Stimulated activated CD8-positive, alpha-beta memory T cell treated with anti-CD3 and anti-CD28 coated beads, Interleukin-15, amount 100 ng/mL, for 48 hours (primary cell): ENCODE measurements at regions not wholly inside any gene's neighbourhood (a gene's known extent, or its start where the extent isn't known, plus 50 kb on each side); places are given as distances from the start of the nearest gene placed in this dataset.
"Not testable (repeated sequence)": the region's sequence is repeated elsewhere in the genome, so short reads cannot be mapped to it uniquely, and the experiment has no call there.

Experiments used
- DNase-seq, 2 donors: peaks; one replicate each; pipeline ENCODE4 v3.0.0-alpha.2; 2020; ENCODE audit warnings: low read depth in 2 of 2

DNA sequence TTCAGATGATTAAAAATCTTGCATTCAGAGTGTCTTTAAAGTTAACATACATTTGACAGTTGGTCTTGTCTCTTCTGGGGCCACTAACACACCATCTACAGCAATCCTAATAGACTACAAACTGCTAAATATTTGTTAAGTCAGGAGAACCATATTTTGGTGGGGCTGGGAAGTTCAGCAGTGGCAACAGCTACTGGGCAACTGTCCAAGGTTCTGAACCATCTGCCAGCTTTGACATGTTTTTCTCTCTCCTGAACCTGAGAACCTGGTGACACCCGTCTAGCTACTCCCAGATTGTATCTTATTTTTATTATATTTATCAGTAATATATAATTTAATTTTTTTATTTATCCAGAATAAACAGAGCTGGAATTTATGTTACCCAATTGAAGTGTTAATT lies 199.0 kb upstream of the DPYD start:
- DNase-seq = no peak

GRCh38 chr1:98113811-98114210 lies 193.0 kb upstream of the DPYD start:
- no peak for DNase-seq

GRCh38 chr1:98112626-98113025 lies 191.8 kb upstream of the DPYD start:
- DNase-seq = no peak

DNA sequence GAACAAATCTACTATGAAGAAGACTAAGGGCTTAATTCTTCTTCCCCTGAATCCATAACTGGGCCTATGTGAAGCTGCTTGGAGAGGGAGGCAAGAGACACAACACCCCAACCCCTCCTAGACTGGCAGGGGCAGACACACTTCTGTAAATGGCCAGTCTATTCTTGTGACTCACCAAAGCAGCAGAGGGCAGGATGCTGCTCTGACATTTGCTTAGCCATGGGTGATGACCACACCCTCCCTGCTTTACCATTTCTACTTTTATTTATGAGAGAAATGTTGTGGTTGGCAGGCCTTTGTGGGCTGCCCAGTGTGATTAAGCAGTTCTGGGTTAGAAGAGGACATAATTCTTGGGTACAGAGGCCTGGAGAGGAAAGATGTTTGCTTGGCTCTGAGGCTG lies 189.8 kb upstream of the DPYD start:
- DNase-seq = no peak

- not testable (repeated sequence) for DNase-seq
Measured at GRCh38 chr1:98108378-98108777, 187.5 kb upstream of the DPYD start.

GRCh38 chr1:98107256-98107655 lies 186.4 kb upstream of the DPYD start:
- no peak for DNase-seq

DNA sequence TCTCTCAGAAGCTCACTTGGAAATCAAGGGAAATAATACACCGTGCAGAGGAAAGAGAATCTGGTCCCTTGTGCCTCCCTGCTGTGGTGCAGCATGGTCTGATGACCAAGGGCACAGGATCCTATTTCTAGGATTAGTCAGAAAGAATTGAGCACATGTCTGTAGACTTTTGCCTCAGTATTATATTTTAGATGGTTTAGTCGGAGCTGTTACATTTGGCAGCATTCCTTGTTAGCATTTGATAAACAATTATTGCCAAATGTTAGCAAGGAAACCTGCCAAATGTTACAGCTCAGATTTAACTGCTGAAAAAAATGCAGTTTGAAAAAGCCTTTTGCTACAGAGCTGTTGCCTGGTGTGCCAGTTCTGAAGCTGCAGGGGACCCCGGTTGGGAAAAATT lies 183.5 kb upstream of the DPYD start:
- no peak for DNase-seq

DNA sequence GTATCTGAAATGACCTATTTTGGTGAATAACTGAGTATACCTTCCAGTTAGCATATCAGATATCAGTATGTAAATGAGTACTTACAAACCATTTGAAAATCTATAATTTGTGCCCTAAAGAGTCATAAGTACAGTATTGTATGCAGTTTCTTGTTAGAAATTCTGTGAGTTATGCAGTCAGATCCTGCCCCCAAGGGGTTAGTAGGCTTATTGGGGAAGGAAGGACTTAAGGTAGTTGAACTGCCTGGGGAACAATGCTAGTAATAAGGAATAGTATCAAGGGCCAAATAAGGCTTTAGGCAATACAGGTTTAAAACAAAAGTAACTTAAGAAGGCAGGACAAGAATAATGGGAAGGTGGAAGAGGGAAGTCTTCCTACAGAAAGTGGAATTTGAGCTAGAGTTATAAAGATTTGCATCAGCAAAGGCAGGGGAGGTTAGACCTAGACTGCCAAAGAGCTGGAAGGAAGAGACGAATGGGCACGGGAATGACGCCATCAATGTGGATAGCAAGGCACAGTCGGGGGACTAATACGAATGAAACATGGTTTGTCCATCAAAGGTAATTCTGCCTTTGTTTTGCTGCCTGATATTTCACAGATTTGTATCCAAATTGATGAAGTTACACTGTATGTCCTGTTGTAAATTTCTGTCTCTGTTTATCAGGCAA lies 182.9 kb upstream of the DPYD start:
- DNase-seq = no peak

DNA sequence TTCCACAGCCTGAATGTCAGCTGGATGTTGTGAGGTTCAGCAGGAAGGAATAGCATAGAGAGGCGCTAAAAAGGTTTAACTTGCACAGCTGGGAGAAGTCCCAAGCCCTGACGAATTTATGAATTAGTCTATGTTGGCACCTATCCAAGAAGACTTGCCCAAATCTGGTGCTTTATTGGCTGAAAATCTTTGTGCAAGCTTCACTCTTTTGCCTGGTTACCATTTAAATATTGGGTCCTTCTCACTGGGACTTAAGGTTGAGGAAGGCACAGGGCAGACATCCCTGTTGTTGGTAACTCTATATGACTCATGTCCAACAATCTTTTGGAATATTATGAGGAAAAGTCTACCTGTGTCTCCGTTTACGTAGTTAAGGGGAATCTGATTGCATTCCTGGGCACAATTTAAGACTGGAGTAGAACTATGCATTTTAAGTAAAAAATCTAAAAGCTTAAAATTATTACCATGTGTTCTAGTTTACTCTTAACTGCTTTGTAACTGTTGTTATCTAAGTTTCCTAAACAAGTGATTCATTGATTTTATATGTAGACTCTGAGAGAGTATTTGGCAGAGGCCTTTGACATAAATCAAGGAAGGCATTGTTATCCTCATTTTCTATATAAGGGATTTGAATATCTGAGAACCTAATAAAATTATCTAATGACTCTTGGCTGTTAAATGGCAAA lies 181.7 kb upstream of the DPYD start:
- DNase-seq = no peak

- no peak for DNase-seq
Measured at GRCh38 chr1:98101364-98101763, 180.5 kb upstream of the DPYD start.

DNA sequence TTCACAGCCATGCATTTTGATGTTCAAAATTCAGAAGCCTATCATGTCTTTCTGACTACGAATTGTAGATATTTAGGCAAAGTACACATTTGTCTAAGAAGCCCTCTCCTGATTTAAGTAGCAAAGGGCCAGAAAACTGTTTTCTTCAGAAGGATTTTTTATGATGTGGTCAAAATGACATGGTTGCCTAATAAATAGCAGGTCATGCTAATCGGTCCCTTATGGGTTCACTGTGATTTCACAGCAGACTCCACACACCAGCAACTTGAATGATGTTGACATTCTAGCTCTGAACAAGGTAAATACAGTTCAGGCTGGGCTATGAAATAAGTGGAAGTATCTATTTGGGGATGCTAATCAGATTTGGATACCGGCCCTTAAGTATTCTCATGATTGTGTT lies 178.7 kb upstream of the DPYD start:
- DNase-seq = no peak

GRCh38 chr1:98098473-98098872 lies 177.6 kb upstream of the DPYD start:
- no peak for DNase-seq

GRCh38 chr1:98090351-98090750 lies 169.5 kb upstream of the DPYD start:
- DNase-seq = no peak

DNA sequence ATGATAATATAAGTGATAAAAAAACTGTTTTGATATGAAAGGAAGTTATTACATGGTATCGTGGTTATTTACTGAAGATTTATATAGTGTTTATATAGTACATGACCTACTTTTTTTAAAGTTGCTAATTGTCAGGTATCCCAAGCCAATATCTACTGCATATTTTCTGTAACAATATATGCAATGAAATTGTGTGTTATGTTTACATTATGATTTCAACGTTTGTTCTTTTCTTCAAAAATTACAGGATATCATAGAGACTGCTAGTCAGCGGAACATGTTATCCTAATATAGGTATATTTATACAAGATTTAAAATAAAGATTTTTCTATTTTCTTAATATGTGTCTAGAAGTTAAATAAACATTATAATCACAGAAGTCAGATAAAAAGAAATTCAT lies 167.5 kb upstream of the DPYD start:
- DNase-seq = no peak

DNA sequence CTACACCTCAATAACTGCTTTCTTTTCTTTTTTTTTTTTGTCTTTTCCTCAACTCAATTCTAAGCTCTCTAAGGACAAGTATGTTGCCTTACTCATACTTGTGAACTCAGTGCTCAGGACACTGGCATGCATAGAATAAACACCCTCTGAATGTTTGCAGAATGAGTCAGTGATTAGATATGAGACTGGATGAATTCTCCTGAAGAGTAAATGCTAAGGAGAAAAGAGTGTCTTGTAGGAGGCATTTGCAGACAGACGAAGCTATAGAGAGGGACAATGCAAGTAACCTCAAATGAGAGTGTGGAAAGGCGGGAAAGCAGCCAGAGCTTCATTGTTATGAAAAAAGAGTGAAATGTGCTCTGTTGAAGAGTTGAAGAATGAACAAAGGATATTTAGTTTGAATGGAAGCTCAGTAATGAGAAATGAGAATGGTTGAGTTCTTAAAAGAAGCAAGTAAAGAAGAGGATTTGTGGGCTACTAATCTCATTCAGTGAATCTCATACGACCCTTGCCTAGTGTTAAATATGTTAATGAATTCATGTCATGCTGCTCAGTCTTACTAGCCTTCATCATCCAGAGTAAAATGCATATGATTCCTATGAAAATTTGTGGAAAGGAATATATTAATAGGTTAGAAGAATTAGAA lies 166.1 kb upstream of the DPYD start:
- no peak for DNase-seq

GRCh38 chr1:98086156-98086555 lies 165.3 kb upstream of the DPYD start:
- DNase-seq = no peak

- no peak for DNase-seq
Measured at GRCh38 chr1:98084188-98084587, 163.4 kb upstream of the DPYD start.

- DNase-seq = no peak
Measured at GRCh38 chr1:98081944-98082343, 161.1 kb upstream of the DPYD start.

GRCh38 chr1:98078596-98078995 lies 157.8 kb upstream of the DPYD start:
- no peak for DNase-seq

DNA sequence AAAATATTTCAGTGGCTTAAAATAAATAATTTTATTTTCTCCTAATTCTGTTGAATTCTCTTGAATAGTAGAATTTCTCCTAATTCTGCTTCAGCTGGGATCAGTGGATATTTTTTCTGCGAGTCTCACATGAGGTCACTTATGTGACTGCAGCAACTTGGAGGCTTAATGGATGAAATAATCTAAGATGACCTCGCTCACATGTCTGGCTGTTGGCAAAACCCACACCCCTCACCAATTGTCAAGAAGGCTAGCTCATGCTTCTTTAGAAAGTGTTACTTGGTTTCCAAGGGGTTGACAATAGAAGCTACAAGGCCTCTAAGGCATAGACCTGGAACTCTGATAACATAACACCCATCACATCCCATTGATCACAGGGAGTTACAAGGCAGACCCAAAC lies 156.9 kb upstream of the DPYD start:
- DNase-seq = no peak

DNA sequence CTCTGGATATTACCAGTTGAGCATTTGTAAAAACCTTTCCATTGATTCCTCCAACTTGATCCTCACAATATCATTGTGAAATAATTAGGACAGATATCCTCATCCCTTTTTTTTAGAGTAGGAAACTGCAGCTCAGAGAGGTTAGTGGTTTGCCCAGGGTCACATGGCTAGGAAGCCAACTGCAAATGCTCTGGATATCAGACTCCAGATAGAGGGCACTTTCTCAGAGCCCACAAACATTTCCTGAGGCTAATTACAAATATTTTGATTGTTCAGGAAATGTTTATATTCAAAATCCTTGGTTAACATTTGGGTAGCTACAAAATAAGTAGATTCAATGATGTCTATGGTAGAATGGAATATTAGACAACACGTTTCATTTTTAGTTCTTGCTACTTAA lies 154.8 kb upstream of the DPYD start:
- no peak for DNase-seq

DNA sequence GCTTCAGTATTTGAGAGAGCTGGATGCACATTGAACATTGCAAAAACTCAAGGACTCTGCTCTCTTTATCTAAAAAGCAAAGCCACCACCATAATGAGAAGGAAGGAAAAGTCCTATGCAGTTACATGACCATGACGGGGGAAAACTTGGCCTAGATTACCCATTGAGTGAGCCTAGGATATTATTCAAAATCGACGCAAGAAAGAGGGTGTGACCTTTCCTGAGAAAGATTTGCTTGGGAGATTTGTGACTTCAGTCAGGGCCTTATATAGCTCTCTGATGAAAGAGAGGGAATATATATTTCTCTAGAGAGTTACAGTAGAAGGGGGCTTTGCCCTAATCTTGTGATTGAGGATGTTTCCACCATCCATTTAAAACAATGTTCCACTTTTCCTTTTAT lies 153.0 kb upstream of the DPYD start:
- DNase-seq = no peak

DNA sequence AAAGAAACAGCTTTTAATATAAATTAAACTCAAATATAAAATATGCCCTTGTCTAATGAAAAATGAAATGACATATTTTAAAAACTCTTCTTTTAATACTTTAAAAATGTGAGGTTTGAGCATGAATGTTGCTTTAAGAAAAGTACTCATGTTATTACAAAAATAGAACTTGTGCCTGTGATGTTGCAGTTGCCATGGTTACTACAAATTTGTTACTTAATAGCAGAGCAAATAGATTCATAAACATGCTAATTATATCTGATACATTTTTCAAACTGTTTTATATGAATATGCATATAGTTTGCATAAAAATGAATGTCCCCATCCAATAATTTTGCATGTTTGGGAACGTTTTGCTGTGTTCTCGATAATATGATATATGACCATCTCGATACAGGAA lies 152.3 kb upstream of the DPYD start:
- no peak for DNase-seq
